22Rv1 (cell line): ENCODE measurements at regions not wholly inside any gene's neighbourhood (a gene's known extent, or its start where the extent isn't known, plus 50 kb on each side); places are given as distances from the start of the nearest gene placed in this dataset.

Experiments
- ZFX ChIP-seq: fragments of 450-650 bp; IDR thresholded peaks from 2 replicates; pipeline ENCODE4 v1.6.1; 2017; ENCODE audit warnings: antibody characterized with exemption, borderline replicate concordance
- TF ChIP-seq, protein P1 (sequence below): fragments of 450-650 bp; IDR thresholded peaks from 2 replicates; pipeline ENCODE4 v1.5.1; 2017; ENCODE audit warnings: mild to moderate bottlenecking

- TF ChIP-seq, protein P1, sequence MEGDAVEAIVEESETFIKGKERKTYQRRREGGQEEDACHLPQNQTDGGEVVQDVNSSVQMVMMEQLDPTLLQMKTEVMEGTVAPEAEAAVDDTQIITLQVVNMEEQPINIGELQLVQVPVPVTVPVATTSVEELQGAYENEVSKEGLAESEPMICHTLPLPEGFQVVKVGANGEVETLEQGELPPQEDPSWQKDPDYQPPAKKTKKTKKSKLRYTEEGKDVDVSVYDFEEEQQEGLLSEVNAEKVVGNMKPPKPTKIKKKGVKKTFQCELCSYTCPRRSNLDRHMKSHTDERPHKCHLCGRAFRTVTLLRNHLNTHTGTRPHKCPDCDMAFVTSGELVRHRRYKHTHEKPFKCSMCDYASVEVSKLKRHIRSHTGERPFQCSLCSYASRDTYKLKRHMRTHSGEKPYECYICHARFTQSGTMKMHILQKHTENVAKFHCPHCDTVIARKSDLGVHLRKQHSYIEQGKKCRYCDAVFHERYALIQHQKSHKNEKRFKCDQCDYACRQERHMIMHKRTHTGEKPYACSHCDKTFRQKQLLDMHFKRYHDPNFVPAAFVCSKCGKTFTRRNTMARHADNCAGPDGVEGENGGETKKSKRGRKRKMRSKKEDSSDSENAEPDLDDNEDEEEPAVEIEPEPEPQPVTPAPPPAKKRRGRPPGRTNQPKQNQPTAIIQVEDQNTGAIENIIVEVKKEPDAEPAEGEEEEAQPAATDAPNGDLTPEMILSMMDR, result no peak
- no peak for TF ChIP-seq ZFX
These were observed 64.2 kb upstream of the WSCD1 start for GRCh38 chr17:6005939-6006338.
